ENCODE measurements at regions not wholly inside any gene's neighbourhood (a gene's known extent, or its start where the extent isn't known, plus 50 kb on each side); places are given as distances from the start of the nearest gene placed in this dataset.

DNA sequence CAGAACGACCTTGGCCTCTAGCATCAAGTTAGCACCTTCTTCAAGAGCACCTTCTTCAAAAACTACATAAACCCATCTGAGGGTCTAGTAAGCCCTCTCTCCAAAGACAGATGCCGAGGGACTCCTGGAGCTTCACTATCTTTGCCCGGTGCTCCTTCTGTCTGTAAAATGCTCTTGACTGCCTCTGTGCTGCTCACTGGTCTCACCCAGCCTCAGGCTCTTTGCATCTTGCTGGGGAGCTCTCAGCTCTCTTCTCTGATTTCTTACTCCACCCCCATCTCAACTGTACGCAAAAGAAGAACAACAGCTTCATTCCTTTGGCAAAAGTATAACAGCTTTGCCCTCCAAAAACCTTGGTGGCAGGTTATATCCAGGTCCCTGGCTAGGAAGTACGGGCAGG, 404.2 kb downstream of the KLF12 start:
- no peak overlapping the region for H3K27ac ChIP-seq
- no peak for DNase-seq
- TF ChIP-seq, protein P1, sequence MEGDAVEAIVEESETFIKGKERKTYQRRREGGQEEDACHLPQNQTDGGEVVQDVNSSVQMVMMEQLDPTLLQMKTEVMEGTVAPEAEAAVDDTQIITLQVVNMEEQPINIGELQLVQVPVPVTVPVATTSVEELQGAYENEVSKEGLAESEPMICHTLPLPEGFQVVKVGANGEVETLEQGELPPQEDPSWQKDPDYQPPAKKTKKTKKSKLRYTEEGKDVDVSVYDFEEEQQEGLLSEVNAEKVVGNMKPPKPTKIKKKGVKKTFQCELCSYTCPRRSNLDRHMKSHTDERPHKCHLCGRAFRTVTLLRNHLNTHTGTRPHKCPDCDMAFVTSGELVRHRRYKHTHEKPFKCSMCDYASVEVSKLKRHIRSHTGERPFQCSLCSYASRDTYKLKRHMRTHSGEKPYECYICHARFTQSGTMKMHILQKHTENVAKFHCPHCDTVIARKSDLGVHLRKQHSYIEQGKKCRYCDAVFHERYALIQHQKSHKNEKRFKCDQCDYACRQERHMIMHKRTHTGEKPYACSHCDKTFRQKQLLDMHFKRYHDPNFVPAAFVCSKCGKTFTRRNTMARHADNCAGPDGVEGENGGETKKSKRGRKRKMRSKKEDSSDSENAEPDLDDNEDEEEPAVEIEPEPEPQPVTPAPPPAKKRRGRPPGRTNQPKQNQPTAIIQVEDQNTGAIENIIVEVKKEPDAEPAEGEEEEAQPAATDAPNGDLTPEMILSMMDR (IDR thresholded peaks at IDR 0.05), result no peak
- H3K27me3 ChIP-seq, result no peaks in the 10 kb centered on the region
- no peak overlapping the region for H3K4me3 ChIP-seq
- no peaks in the 10 kb centered on the region for H3K36me3 ChIP-seq
- intact Hi-C loops (cut with DNase I), result no loop called here
- no peak for ATAC-seq
- H3K4me1 ChIP-seq, result no peaks in the 10 kb centered on the region
- no peaks in the 10 kb centered on the region for H3K9me3 ChIP-seq

DNA sequence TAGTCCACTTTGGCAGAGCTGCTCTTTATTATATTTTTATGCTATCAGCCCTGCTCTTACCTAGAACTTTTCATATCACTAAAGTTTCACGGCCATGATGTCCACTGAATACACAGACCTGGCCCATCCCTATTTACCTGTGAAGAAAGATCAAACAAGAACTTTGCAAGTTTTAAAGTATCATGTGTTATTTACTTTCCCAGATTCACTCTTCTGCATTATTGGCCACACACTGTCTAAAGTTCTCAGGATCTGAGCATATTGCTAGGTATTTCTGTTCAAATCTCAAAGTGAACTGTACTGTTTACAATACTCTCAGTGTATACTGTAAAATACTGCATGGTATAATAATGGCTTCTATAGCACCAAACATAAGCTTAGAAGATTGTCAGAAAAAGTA, 405.2 kb downstream of the KLF12 start:
- TF ChIP-seq, protein P1 (IDR thresholded peaks at IDR 0.05), result no peak
- no peak overlapping the region for H3K27ac ChIP-seq
- H3K27me3 ChIP-seq, result no peaks in the 10 kb centered on the region
- no peak for DNase-seq
- no peaks in the 10 kb centered on the region for H3K9me3 ChIP-seq
- H3K4me3 ChIP-seq, result no peak overlapping the region
- H3K36me3 ChIP-seq, result no peaks in the 10 kb centered on the region
- H3K4me1 ChIP-seq, result no peaks in the 10 kb centered on the region
- no peak for ATAC-seq
- intact Hi-C loops (cut with DNase I), result no loop called here

DNA sequence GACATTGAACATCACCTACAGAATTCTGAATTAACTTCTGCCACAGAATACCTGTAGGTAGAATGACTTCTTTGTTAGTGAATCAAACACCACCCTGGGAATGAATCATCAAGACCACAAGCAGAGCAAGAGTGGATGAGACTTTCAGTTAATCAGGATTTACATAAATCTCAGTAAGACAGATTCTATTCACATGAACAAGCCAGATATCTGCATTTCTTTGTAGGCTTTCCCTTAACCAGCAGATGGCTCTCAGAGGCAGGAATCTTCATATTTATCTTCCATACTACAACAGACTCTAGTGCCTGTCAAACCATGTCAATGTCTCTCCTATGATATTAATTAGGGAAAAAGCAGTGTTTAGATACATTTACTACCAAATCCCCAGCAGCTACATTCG, 412.1 kb downstream of the KLF12 start:
- intact Hi-C loops (cut with DNase I), result no loop called here
- peaks cover 10% of the 10 kb centered on the region for H3K4me1 ChIP-seq
- DNase-seq (no peak), ATAC-seq (no peak)
- H3K9me3 ChIP-seq, result no peaks in the 10 kb centered on the region
- TF ChIP-seq, protein P1 (IDR thresholded peaks at IDR 0.05), result no peak
- H3K27ac ChIP-seq, result no peak overlapping the region
- no peak overlapping the region for H3K4me3 ChIP-seq
- no peaks in the 10 kb centered on the region for H3K27me3 ChIP-seq
- no peaks in the 10 kb centered on the region for H3K36me3 ChIP-seq

GRCh38 chr13:73721571-73721970, 412.6 kb downstream of the KLF12 start:
- Histone ChIP-seq H3K27me3 (no peaks in the 10 kb centered on the region), H3K4me1 (peaks cover 13% of the 10 kb centered on the region), H3K9me3 (no peaks in the 10 kb centered on the region), H3K4me3 (no peak overlapping the region), H3K27ac (no peak overlapping the region), H3K36me3 (no peaks in the 10 kb centered on the region)
- TF ChIP-seq, protein P1 (IDR thresholded peaks at IDR 0.05), result no peak
- DNase-seq (no peak), ATAC-seq (no peak)
- intact Hi-C loops (cut with DNase I), result no loop called here

DNA sequence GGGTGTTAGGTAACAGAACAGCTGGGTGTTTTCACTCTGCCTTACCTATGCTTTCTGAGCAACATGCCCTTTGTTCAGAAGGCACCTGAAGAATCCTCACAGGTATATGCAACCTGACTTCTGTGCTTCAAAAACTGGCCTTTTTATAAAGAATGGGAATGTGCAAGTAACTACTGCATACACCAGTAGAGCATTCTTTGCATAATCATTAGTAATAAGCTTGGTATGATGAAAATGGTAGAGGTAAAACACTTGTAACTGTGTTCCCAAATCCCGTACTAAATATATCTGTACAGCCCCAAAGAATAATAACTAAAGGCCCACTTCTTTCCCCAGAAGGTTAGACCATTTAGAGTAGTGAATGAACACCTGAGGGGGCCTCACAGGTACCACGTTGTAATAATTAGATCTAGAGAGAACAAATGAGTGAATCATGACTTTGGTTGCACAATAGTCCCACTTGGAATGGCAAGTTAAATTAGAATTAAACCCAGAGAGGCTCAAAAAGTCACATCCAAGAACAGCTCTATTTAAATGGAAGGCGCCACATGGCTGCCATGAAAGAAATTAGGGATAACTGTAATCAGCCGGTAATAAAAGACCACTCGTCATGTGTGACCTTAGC, 413.9 kb downstream of the KLF12 start:
- H3K4me3 ChIP-seq, result no peak overlapping the region
- H3K27ac ChIP-seq, result no peak overlapping the region
- TF ChIP-seq, protein P1 (IDR thresholded peaks at IDR 0.05), result no peak
- intact Hi-C loops (cut with DNase I), result no loop called here
- peaks cover 13% of the 10 kb centered on the region for H3K4me1 ChIP-seq
- no peak for DNase-seq
- H3K27me3 ChIP-seq, result no peaks in the 10 kb centered on the region
- H3K36me3 ChIP-seq, result no peaks in the 10 kb centered on the region
- H3K9me3 ChIP-seq, result no peaks in the 10 kb centered on the region
- ATAC-seq, result no peak

DNA sequence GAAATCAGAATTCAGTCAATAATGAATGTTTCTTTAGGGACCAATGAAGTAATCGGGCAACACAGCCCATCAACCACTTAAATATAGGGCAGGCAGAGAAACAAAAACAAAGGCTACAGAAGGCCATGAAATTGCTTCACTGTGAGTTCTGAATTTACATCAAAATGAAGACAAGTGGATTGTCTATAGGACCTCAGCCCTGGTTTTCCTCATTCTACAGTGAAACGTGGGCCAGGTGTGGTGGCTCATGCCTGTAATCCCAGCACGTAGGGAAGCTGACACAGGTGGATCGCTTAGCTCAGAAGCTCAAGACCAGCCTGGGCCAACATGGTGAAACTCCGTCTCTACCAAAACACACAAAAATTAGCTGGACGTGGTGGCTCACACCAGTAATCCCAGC, 416.0 kb downstream of the KLF12 start:
- Histone ChIP-seq H3K27me3 (no peaks in the 10 kb centered on the region), H3K27ac (no peak overlapping the region), H3K4me3 (no peak overlapping the region), H3K4me1 (peaks cover 13% of the 10 kb centered on the region), H3K36me3 (no peaks in the 10 kb centered on the region), H3K9me3 (no peaks in the 10 kb centered on the region)
- ATAC-seq, result no peak
- TF ChIP-seq, protein P1 (IDR thresholded peaks at IDR 0.05), result no peak
- no peak for DNase-seq
- intact Hi-C loops (cut with DNase I), result no loop called here

All from upper lobe of right lung (tissue), 1 donor.